ENCODE measurements at regions not wholly inside any gene's neighbourhood (a gene's known extent, or its start where the extent isn't known, plus 50 kb on each side); places are given as distances from the start of the nearest gene placed in this dataset.

- Mint-ChIP-seq H3K27ac (ENCODE audit: unreplicated experiment) (no peak overlapping the region), H3K9me3 (ENCODE audit: low read depth) (peaks cover 3% of the 10 kb centered on the region), H3K36me3 (ENCODE audit: low read depth) (no peaks in the 10 kb centered on the region), H3K4me1 (ENCODE audit: low read depth) (no peaks in the 10 kb centered on the region), H3K4me3 (ENCODE audit: unreplicated experiment) (no peak overlapping the region), H3K27me3 (ENCODE audit: low read depth) (peaks cover 6% of the 10 kb centered on the region)
- no peak for TF ChIP-seq CTCF (IDR thresholded peaks at IDR 0.05)
- no peak for DNase-seq (ENCODE audit: low spot score)
These were observed 330.8 kb upstream of the RSPO3 start for GRCh38 chr6:126787635-126788034.

- DNase-seq (ENCODE audit: low spot score): no peak
- no peak for TF ChIP-seq CTCF (IDR thresholded peaks at IDR 0.05)
- Mint-ChIP-seq H3K4me3 (ENCODE audit: unreplicated experiment) (no peak overlapping the region), H3K9me3 (ENCODE audit: low read depth) (peaks cover 3% of the 10 kb centered on the region), H3K36me3 (ENCODE audit: low read depth) (no peaks in the 10 kb centered on the region), H3K27me3 (ENCODE audit: low read depth) (peaks cover 5% of the 10 kb centered on the region), H3K4me1 (ENCODE audit: low read depth) (no peaks in the 10 kb centered on the region), H3K27ac (ENCODE audit: unreplicated experiment) (no peak overlapping the region)
These were observed 329.6 kb upstream of the RSPO3 start for GRCh38 chr6:126788861-126789365.

GRCh38 chr6:126792340-126793085 is 326.0 kb upstream of the RSPO3 start:
- Mint-ChIP-seq H3K4me3 (ENCODE audit: unreplicated experiment) (no peak overlapping the region), H3K27me3 (ENCODE audit: low read depth) (peaks cover 2% of the 10 kb centered on the region), H3K36me3 (ENCODE audit: low read depth) (no peaks in the 10 kb centered on the region), H3K9me3 (ENCODE audit: low read depth) (no peaks in the 10 kb centered on the region), H3K4me1 (ENCODE audit: low read depth) (no peaks in the 10 kb centered on the region), H3K27ac (ENCODE audit: unreplicated experiment) (no peak overlapping the region)
- DNase-seq (ENCODE audit: low spot score): no peak
- no peak for TF ChIP-seq CTCF (IDR thresholded peaks at IDR 0.05)

GRCh38 chr6:126795161-126795560 is 323.3 kb upstream of the RSPO3 start:
- Mint-ChIP-seq H3K36me3 (ENCODE audit: low read depth) (no peaks in the 10 kb centered on the region), H3K9me3 (ENCODE audit: low read depth) (no peaks in the 10 kb centered on the region), H3K27me3 (ENCODE audit: low read depth) (peaks cover 7% of the 10 kb centered on the region), H3K4me3 (ENCODE audit: unreplicated experiment) (no peak overlapping the region), H3K27ac (ENCODE audit: unreplicated experiment) (no peak overlapping the region), H3K4me1 (ENCODE audit: low read depth) (no peaks in the 10 kb centered on the region)
- no peak for TF ChIP-seq CTCF (IDR thresholded peaks at IDR 0.05)
- DNase-seq (ENCODE audit: low spot score): no peak

GRCh38 chr6:126797981-126798380 is 320.5 kb upstream of the RSPO3 start:
- no peaks in the 10 kb centered on the region for H3K9me3 Mint-ChIP-seq (ENCODE audit: low read depth)

More at GRCh38 chr6:126797981-126798380, 320.5 kb upstream of the RSPO3 start:
- H3K4me3 Mint-ChIP-seq (ENCODE audit: unreplicated experiment): no peak overlapping the region
- no peaks in the 10 kb centered on the region for H3K4me1 Mint-ChIP-seq (ENCODE audit: low read depth)
- no peak for DNase-seq (ENCODE audit: low spot score)
- no peak for TF ChIP-seq CTCF (IDR thresholded peaks at IDR 0.05)
- H3K27me3 Mint-ChIP-seq (ENCODE audit: low read depth): peaks cover 7% of the 10 kb centered on the region
- H3K36me3 Mint-ChIP-seq (ENCODE audit: low read depth): no peaks in the 10 kb centered on the region
- no peak overlapping the region for H3K27ac Mint-ChIP-seq (ENCODE audit: unreplicated experiment)
